Fibroblast of lung (primary cell): ENCODE measurements at regions not wholly inside any gene's neighbourhood (a gene's known extent, or its start where the extent isn't known, plus 50 kb on each side); places are given as distances from the start of the nearest gene placed in this dataset.

ENCODE experiments used
- DNase-seq, 2 donors: peaks; one replicate each; pipeline versions ENCODE4 v3.0.0 to v3.0.0-alpha.2; 2010; ENCODE audit warnings: low read depth in 2 of 2
- H2AFZ ChIP-seq: 2 replicates; pipeline ENCODE4 v1.5.1; 2012; ENCODE audit warnings: low read length, control low read depth, inconsistent platforms
- H3K27ac ChIP-seq: 2 replicates; pipeline ENCODE4 v1.5.1; 2011; ENCODE audit warnings: low read length, control low read depth; ENCODE audit not compliant: insufficient read depth
- H3K27me3 ChIP-seq: 2 replicates; pipeline ENCODE4 v1.5.1; 2011; ENCODE audit warnings: mild to moderate bottlenecking, low read length; ENCODE audit not compliant: control insufficient read depth, insufficient read depth
- H3K36me3 ChIP-seq: 2 replicates; pipeline ENCODE4 v1.5.1; 2011; ENCODE audit warnings: low read length; ENCODE audit not compliant: control insufficient read depth, insufficient read depth
- H3K4me1 ChIP-seq: 2 replicates; pipeline ENCODE4 v1.5.1; 2011; ENCODE audit warnings: low read length; ENCODE audit not compliant: control insufficient read depth, insufficient read depth; ENCODE audit errors: extremely low read depth
- H3K4me2 ChIP-seq: 2 replicates; pipeline ENCODE4 v1.5.1; 2011; ENCODE audit warnings: low read length, control low read depth; ENCODE audit not compliant: insufficient read depth; ENCODE audit errors: extremely low read depth
- H3K4me3 ChIP-seq, 4 experiments: fragments of 200-600 bp in 1 of 4; sonication (generic) in 1 of 4; replicated peaks in 1 of 4; 2 replicates each; pipeline ENCODE4 v1.5.1; 2011 to 2016; ENCODE audit warnings: low read length in 4 of 4, low read depth in 3 of 4, mild to moderate bottlenecking in 3 of 4, control low read depth in 2 of 4, inconsistent platforms in 1 of 4, mixed read lengths in 1 of 4; ENCODE audit not compliant: insufficient read depth in 1 of 4; ENCODE audit errors: control extremely low read depth in 1 of 4
- H3K79me2 ChIP-seq: 2 replicates; pipeline ENCODE4 v1.5.1; 2012; ENCODE audit warnings: mild to moderate bottlenecking, low read length, inconsistent platforms; ENCODE audit not compliant: control insufficient read depth, insufficient read depth
- H3K9ac ChIP-seq: 2 replicates; pipeline ENCODE4 v1.5.1; 2011; ENCODE audit warnings: mild to moderate bottlenecking, low read length, control low read depth; ENCODE audit not compliant: insufficient read depth
- H3K9me3 ChIP-seq: 2 replicates; pipeline ENCODE4 v1.5.1; 2012; ENCODE audit warnings: low read depth, low read length; ENCODE audit not compliant: control insufficient read depth, insufficient read depth
- H4K20me1 ChIP-seq: 2 replicates; pipeline ENCODE4 v1.5.1; 2011; ENCODE audit warnings: low read length; ENCODE audit not compliant: control insufficient read depth, insufficient read depth; ENCODE audit errors: extremely low read depth
- EZH2 ChIP-seq: IDR thresholded peaks from 2 replicates; pipeline ENCODE4 v1.5.1; 2012; ENCODE audit warnings: low read length, control low read depth, mild to moderate bottlenecking; ENCODE audit errors: missing control alignments
- TF ChIP-seq, protein P1 (sequence below), 2 donors: IDR thresholded peaks in 1 of 2; conservative IDR thresholded peaks in 1 of 2; 1 replicate in 1 of 2; 2 replicates in 1 of 2; pipeline ENCODE4 v1.5.1; 2011 to 2012; ENCODE audit warnings: low read length in 2 of 2, control low read depth in 1 of 2, inconsistent platforms in 1 of 2, low read depth in 1 of 2, mild to moderate bottlenecking in 1 of 2

DNA sequence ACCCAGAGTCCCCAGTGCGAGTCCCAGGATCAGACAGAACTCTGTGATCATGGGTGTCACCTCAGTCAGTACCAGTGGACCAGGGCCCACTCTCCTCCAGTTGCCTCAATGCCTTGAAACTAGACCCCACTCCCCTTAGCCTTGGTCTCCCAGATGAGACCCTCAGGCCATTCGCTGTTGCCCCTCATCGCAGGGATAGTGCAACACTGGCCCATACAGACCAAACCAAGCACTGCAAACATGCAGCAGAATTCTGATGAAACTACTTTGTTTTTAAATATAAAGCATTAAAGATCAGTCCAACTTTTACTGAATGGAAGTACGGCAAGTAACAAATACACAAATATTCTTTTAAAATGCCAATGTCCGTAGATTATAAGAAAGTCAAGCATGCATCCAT lies 101.2 kb upstream of the NT5E start:
- H3K4me2 ChIP-seq: no peak overlapping the region
- no peak overlapping the region for H3K4me3 ChIP-seq
- H4K20me1 ChIP-seq: no peaks in the 10 kb centered on the region
- H3K27me3 ChIP-seq: no peaks in the 10 kb centered on the region
- H3K79me2 ChIP-seq: no peaks in the 10 kb centered on the region
- H3K9me3 ChIP-seq: no peaks in the 10 kb centered on the region
- H3K4me1 ChIP-seq: no peaks in the 10 kb centered on the region
- H3K9ac ChIP-seq: no peak overlapping the region
- no peak for DNase-seq
- TF ChIP-seq, protein P1, sequence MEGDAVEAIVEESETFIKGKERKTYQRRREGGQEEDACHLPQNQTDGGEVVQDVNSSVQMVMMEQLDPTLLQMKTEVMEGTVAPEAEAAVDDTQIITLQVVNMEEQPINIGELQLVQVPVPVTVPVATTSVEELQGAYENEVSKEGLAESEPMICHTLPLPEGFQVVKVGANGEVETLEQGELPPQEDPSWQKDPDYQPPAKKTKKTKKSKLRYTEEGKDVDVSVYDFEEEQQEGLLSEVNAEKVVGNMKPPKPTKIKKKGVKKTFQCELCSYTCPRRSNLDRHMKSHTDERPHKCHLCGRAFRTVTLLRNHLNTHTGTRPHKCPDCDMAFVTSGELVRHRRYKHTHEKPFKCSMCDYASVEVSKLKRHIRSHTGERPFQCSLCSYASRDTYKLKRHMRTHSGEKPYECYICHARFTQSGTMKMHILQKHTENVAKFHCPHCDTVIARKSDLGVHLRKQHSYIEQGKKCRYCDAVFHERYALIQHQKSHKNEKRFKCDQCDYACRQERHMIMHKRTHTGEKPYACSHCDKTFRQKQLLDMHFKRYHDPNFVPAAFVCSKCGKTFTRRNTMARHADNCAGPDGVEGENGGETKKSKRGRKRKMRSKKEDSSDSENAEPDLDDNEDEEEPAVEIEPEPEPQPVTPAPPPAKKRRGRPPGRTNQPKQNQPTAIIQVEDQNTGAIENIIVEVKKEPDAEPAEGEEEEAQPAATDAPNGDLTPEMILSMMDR (conservative IDR thresholded peaks at IDR 0.05 in 1 of 2, IDR thresholded peaks at IDR 0.05 in 1 of 2; ENCODE audit: low read depth in 1 of 2, low read length in 2 of 2): no peak
- TF ChIP-seq EZH2: no peak
- H3K27ac ChIP-seq: no peak overlapping the region
- no peaks in the 10 kb centered on the region for H3K36me3 ChIP-seq
- H2AFZ ChIP-seq: no peak overlapping the region

DNA sequence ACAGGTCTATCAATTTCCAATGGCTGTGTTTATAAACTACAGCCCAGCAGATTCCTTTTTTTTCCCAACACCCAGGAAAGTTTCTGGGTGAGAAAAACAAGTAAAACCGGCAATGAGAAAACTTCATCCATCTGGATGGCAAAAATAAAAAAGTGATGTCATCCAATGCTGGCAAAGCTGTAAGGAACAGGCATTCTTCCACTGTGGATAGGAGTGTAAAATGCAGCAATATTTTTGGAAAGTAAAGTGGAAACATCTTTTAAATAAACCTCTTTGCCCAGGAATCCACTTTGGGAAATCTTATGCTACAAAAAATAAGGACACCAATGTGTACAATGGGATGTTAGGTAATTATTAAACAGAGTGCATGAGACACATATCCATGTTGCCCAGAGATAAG lies 102.1 kb upstream of the NT5E start:
- TF ChIP-seq EZH2: no peak
- TF ChIP-seq, protein P1 (conservative IDR thresholded peaks at IDR 0.05 in 1 of 2, IDR thresholded peaks at IDR 0.05 in 1 of 2; ENCODE audit: low read depth in 1 of 2, low read length in 2 of 2): no peak
- Histone ChIP-seq H3K79me2 (no peaks in the 10 kb centered on the region), H3K4me3 (no peak overlapping the region), H3K27ac (no peak overlapping the region), H2AFZ (no peak overlapping the region), H3K4me2 (no peak overlapping the region), H3K4me1 (no peaks in the 10 kb centered on the region), H4K20me1 (no peaks in the 10 kb centered on the region), H3K36me3 (no peaks in the 10 kb centered on the region), H3K27me3 (no peaks in the 10 kb centered on the region), H3K9me3 (no peaks in the 10 kb centered on the region), H3K9ac (no peak overlapping the region)
- DNase-seq: no peak

DNA sequence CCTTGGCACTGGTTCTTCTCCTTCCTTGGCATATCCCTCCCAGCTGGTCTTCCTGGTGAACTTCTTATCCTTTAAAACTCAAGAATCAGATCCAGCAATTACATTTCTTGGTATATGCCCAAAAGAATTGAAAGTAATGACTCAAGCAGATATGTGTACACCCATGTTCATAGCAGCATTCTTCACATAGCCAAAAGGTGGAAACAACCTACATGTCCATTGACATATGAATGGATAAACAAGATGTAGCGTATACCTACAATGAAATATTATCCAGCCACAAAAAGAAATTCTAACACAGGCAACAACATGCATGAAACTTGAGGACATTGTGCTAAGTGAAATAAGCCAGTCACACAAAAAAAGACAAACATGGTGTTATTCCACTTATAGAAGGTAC lies 103.7 kb upstream of the NT5E start:
- Histone ChIP-seq H3K27me3 (no peaks in the 10 kb centered on the region), H3K9ac (no peak overlapping the region), H2AFZ (no peak overlapping the region), H3K79me2 (no peaks in the 10 kb centered on the region), H3K9me3 (no peaks in the 10 kb centered on the region), H3K4me1 (no peaks in the 10 kb centered on the region), H3K4me2 (no peak overlapping the region), H3K4me3 (no peak overlapping the region), H3K27ac (no peak overlapping the region), H3K36me3 (no peaks in the 10 kb centered on the region), H4K20me1 (no peaks in the 10 kb centered on the region)
- TF ChIP-seq EZH2: no peak
- TF ChIP-seq, protein P1 (conservative IDR thresholded peaks at IDR 0.05 in 1 of 2, IDR thresholded peaks at IDR 0.05 in 1 of 2; ENCODE audit: low read depth in 1 of 2, low read length in 2 of 2): no peak
- no peak for DNase-seq
